Cerebellar cortex (tissue), 1 donor: ENCODE measurements at regions not wholly inside any gene's neighbourhood (a gene's known extent, or its start where the extent isn't known, plus 50 kb on each side); places are given as distances from the start of the nearest gene placed in this dataset.
"Not testable (repeated sequence)": the region's sequence is repeated elsewhere in the genome, so short reads cannot be mapped to it uniquely, and the experiment has no call there.

Experiments used
- DNase-seq: peaks from one replicate; pipeline ENCODE4 v3.0.0-alpha.2; 2015; ENCODE audit warnings: low spot score

DNA sequence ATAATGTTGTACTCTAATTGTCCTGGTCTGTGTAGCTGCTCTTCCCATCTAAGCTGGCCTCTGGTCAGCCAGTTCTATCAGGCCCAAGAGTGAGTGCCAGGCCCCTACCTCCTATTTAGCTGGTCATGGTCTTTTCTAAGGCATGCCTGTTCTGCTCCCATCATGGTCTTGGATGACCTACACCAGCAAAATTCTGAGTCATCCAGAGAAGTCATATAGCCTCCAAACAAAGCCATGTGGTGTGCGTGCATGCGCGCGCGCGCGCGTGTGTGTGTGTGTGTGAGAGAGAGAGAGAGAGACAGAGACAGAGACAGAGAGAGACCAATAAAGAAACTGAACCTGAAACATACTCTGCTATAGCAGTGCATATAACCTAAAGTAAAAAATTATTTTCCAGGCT, 254.4 kb downstream of the BRINP2 start:
- no peak for DNase-seq

DNA sequence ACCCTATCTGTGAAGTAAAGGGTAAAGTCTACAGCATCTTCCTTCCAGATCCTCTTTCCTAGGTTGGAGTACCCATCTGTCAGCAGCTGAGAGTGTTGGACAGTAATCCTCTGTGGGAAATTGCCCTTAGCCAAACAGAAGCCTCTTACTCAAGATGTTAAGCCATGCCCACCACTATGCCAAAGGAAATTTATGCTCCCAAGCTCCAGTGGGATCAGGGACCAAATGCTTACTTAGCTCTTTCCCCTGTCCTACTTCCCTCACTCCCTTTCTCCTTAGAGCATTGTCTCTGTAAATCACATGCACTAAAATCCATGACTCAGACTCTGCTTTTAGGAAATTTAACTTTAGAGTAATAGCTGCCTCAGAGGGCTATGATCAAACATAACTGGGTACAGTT, 254.0 kb downstream of the BRINP2 start:
- no peak for DNase-seq

GRCh38 chr1:177423090-177423489, 252.3 kb downstream of the BRINP2 start:
- DNase-seq = no peak

DNA sequence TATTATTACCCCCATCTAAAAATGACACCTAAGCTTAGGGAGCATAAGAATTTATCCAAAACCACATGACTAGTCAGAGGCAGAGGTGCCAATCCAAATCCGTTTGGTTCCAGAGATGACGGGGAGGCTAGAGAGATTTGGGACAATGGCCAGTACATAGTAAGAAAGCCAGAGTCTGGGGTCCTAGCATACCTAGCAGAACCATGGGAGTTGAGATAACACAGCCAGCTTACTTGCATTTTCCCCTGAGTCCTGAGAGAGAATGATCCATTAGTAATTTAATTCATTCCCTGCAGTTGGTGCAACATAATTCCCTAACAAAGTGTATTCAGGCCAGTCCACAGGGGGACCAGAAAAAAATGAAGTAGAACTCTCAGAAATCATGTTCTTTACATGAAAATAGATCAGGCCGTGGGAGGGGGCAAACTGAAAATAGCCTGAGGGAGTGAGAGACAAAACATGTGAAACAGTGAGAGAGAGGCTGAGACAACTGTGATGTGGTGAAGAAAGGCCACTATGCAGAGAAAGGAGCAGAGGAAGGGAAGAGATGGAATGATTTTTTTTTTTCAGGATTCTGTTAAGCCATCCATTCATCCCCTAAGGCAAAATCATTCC, 243.3 kb downstream of the BRINP2 start:
- no peak for DNase-seq

GRCh38 chr1:177411381-177411780, 240.6 kb downstream of the BRINP2 start:
- no peak for DNase-seq

DNA sequence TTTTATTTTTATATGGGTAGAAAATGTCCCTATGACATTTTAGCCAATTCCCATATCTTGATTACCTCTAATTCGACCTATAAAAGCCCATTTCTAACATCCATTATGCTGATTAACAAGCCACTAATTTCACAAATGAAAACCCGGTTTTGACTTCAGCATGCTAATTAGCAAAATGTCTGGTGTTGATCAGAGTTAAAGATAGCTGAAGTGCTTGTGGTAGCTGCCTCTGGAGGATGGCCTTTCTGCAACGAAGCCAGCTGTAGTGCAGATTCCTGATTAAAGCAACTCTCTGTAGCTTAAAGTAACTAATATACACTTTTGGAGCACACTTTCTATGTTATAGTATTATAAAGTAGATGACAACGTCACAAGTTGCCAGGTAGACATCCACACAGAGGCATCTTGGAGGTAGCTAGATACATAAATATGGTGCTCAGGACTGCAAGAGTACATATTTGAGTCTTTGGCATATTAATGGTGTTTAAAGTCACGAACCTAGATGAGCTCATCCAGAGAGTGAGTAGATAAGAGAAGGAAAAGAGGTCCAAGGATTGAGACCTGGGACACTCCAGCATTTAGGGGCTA, 239.5 kb downstream of the BRINP2 start:
- DNase-seq = no peak

DNA sequence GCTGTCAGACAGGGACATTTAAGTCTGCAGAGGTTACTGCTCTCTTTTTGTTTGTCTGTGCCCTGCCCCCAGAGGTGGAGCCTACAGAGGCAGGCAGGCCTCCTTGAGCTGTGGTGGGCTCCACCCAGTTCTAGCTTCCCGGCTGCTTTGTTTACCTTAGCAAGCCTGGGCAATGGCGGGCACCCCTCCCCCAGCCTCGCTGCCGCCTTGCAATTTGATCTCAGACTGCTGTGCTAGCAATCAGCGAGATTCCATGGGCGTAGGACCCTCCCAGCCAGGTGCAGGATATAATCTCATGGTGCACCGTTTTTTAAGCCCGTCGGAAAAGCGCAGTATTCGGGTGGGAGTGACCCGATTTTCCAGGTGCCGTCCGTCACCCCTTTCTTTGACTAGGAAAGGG, 235.6 kb downstream of the BRINP2 start:
- DNase-seq = not testable (repeated sequence)

DNA sequence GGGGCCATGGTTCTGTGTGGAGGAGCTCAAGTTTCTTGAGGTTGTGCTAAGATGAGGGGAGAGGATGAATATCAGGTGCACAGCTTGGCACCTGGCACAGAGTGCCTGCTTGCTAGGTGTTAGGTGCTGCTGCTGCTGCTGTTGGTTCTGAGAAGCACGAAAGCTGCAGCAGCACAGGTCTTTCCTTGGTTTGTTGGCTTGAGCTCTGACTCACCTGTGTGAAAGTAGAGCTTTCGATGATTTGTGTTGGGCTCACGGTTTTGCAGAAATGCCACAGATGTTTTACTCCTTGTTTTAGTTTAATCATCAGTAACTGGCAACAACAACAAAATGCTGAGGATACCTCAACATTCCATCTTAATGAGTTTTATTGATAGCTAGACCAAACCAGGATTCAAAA, 221.6 kb downstream of the BRINP2 start:
- no peak for DNase-seq

- peak; percentile 1 for DNase-seq
These were observed 215.3 kb downstream of the BRINP2 start for GRCh38 chr1:177385760-177386698.

- DNase-seq = no peak
These were observed 213.7 kb downstream of the BRINP2 start for GRCh38 chr1:177384461-177384860.

DNA sequence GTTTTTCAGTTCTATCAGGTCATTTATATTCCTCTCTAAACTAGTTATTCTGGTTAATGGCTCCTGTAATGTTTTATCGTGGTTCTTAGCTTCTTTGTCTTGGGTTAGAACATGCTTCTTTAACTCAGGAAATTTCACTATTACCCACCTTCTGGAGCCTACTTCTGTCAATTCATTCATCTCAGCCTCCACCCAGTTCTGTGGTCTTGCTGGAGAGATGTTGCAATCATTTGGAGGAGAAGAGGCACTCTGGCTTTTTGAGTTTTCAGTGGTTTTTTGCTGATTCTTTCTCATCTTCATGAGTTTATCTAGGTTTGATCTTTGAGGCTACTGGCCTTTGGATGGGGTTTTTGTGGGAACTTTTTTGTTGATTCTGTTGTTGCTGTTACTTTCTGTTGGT, 213.0 kb downstream of the BRINP2 start:
- no peak for DNase-seq

- no peak for DNase-seq
These were observed 207.1 kb downstream of the BRINP2 start for GRCh38 chr1:177377866-177378265.

DNA sequence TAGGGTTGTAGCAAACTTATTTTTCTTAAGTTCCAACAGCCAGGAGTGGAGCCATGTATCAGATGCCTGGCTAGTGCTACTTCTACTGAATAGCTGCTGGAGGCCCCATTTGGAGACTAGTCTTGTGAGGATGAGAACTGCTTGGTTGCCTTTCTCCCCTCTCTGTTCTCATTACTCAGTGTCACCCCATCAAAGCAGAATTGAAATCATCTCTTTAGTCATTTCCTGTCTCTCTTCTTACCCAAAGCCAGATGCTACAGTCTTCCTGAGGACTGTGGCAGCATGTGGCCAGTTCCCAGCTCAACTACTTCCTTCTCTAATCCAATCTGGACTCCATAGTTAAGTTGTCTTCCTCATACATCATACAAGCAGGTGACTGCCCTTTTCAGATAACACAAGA, 197.5 kb downstream of the BRINP2 start:
- DNase-seq = no peak

DNA sequence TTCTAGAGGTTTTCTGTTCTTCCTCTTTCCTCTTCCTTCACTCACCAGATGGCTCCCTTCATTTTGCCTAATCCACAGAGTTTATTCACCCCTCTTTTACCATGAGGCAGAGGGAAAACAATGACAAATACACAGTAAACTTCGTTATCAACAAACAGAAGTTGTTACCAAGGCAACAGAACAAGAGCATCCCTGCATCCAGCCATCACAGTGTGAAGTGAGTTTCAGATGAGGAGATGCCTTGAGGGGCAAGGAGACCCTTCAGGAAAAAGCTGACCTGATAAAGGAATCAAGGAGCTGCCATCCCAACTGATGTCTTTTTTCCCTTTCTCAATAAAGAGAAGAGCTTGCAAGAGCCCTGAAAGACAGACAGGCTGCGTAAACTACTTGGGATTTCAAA, 195.3 kb downstream of the BRINP2 start:
- no peak for DNase-seq

DNA sequence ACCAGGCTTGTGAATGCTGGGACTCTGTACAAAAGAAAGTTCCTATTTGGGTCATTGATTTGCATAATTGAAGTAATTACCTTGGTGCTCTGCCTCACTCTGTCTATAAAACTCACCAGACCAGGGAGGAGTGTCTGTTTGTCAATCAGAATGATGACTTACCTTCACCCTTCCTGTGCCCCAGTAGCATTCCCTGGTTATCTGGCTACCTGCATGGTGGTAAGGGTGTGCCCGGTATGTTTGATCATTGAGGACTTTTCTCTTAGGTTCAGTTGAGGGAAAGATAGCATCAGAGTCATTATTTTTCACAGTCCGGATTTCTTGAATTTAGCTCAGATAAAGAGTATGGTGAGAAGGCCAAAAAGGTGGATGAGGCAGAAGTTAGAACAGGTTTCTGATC, 190.0 kb downstream of the BRINP2 start:
- no peak for DNase-seq

DNA sequence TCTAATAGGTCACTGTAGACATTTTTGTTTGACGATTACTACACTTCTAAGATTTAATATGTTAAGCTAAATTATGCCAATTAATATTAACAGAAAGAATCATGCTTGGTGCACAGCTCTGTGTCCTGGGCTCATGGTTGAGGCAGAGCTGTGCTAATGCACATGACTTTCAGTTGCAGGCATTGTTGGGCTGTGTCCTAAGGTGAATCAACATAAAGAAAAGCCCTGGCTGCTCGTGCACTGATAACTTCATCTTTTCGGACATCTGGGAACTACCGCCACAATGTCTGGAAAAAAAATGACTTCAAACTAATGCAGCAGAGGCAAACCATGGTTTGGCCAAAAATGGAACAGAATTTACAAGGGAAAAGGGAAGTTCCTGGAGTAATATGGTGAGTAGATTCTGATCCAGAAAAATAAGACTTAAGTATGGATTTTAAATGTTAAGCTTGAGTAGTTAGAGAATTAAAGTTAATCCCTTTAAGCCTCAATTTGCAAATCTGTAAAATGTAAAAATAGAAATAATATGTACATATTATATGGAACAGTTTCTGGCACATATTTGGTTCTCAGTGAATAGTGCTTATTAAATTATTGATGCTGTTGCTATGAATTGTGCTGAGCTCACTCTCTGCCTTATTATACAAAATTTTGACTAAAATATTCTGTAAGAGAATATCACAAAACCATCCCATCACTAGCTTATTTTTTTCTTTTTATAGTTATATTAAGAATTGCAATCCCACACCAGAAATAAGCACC, 186.1 kb downstream of the BRINP2 start:
- DNase-seq = no peak

DNA sequence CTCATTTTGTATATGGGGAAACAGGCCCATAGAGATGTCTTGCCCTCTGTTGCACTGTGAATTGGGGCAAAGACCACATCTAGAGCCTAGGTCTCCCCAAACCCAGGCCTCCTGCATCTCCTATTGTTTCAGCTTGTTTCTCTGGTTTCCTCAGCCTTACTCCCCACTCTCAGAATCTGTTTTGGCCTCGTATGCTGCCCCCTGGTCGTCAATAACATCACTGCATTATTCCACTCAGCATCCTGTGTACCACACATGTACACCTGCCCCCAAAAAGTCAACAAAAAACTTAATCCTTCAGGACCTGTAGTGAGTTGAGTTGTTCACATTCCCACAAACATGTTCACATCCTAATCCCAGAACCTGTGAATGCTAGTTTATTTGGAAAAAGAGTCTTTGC, 184.8 kb downstream of the BRINP2 start:
- peak; percentile 2 for DNase-seq

GRCh38 chr1:177354247-177354646, 183.5 kb downstream of the BRINP2 start:
- no peak for DNase-seq

DNA sequence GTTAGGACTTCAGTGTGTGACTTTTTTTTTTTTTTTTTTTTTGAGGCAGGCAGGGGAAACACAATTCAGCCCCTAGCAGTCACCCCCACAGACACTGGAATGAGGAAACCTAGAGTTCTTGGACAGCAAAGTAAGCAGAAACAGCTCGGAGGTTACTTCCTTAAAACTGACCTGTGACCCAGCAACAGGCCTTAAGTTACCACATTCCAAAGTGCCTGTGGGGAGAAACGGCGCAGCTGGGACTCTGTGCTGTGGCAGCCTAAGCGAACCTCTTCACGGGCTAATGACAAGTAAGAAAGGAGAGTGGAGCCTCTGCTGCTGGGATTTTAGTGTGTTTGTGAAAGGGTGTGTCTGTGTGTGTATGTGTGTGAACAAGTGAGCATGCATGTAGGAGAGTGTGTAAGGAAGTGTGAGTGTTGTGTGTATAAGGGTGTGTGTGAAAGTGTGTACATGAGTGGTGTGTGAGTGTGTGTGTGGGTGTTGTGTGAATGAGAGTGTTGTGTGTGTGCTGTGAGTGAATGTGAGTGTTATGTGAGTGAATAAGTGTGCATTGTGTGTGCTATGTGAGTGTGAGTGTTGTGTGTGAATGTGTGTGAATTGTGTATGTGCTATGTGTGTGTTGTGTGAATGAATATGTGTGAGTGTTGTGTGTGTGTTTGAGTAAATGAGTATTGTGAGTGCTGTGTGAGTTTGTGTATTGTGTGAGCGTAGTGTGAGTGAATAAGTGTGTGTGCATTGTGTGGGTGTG, 180.8 kb downstream of the BRINP2 start:
- DNase-seq = no peak

DNA sequence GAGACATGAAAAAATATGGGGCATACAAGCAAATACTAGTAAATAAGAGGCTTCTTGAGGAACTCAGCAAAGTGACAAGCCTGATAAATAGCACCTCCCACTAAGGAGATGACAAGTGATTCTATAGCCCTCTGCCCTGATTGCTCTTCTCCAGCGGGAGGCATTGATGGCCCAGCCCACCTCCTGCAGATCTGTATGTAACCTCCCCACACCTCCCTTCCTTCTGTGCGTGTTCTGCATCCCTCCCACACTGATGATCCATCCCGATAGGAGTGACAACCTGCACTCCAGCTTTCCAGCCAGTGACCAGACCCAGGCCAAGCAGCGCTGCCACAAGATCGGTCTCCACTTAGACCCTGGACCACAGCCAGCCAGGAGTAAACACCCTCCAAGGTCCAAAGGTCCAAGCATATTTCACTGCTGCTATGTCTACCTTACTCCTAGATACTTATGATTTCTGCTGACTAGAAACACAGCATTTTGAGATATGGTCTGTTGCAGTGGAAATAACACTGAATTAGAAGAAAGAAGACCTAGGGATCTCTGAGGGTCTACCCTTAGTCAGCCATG, 176.1 kb downstream of the BRINP2 start:
- DNase-seq = no peak

DNA sequence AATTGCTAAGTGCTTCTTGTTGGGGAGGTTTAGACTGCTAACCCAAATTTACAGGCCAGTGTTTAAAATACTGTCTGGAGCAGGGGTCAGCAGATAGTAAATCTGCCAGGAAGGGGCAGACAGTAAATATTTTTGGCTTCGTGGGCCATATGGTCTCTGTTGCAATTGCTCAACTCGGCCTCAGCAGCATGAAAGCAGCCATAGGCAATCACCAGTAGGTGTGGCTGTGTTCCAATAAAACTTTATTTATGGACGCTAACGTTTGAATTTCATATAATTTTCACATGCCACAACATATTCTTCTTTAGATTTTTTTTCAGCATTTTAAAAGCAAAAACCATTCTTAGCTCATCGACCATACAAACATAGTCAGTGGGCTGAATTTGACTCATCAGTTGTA, 172.7 kb downstream of the BRINP2 start:
- no peak for DNase-seq
